ENCODE measurements at regions not wholly inside any gene's neighbourhood (a gene's known extent, or its start where the extent isn't known, plus 50 kb on each side); places are given as distances from the start of the nearest gene placed in this dataset.

- ChIA-PET CTCF (no interaction called here), POLR2A (no interaction called here)
- DNase-seq (ENCODE audit: low read depth in 1 of 2, low spot score in 1 of 2): no peak
- Histone ChIP-seq H3K4me3 (no peak overlapping the region), H3K4me2 (no peak overlapping the region), H3K4me1 (no peaks in the 10 kb centered on the region), H3K27ac (no peak overlapping the region), H3K9me3 (no peaks in the 10 kb centered on the region; the same call in 2 of the 3 replicates)
- no peak for FAIRE-seq
- 2% methylated on average over 5 of the region's 5 CpGs for WGBS (ENCODE audit: missing lambda C conversion rate)
- TF ChIP-seq NR3C1 (IDR thresholded peaks at IDR 0.05): no peak
- TF ChIP-seq, protein P1, sequence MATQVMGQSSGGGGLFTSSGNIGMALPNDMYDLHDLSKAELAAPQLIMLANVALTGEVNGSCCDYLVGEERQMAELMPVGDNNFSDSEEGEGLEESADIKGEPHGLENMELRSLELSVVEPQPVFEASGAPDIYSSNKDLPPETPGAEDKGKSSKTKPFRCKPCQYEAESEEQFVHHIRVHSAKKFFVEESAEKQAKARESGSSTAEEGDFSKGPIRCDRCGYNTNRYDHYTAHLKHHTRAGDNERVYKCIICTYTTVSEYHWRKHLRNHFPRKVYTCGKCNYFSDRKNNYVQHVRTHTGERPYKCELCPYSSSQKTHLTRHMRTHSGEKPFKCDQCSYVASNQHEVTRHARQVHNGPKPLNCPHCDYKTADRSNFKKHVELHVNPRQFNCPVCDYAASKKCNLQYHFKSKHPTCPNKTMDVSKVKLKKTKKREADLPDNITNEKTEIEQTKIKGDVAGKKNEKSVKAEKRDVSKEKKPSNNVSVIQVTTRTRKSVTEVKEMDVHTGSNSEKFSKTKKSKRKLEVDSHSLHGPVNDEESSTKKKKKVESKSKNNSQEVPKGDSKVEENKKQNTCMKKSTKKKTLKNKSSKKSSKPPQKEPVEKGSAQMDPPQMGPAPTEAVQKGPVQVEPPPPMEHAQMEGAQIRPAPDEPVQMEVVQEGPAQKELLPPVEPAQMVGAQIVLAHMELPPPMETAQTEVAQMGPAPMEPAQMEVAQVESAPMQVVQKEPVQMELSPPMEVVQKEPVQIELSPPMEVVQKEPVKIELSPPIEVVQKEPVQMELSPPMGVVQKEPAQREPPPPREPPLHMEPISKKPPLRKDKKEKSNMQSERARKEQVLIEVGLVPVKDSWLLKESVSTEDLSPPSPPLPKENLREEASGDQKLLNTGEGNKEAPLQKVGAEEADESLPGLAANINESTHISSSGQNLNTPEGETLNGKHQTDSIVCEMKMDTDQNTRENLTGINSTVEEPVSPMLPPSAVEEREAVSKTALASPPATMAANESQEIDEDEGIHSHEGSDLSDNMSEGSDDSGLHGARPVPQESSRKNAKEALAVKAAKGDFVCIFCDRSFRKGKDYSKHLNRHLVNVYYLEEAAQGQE (IDR thresholded peaks at IDR 0.05): no peak
- no peak for TF ChIP-seq ESRRA (IDR thresholded peaks at IDR 0.05; ENCODE audit: borderline replicate concordance, low read length)
- TF ChIP-seq ELK1 (IDR thresholded peaks at IDR 0.05; ENCODE audit: low read depth, low read length): no peak
- no peak for TF ChIP-seq NFE2L2 (conservative IDR thresholded peaks at IDR 0.05; ENCODE audit: low read length)
- no peak for TF ChIP-seq ZSCAN20 (CRISPR knock-in tag; IDR thresholded peaks at IDR 0.05)
- TF ChIP-seq PHF8 (IDR thresholded peaks at IDR 0.05; ENCODE audit: borderline replicate concordance, low read depth): no peak
- ATAC-seq: no peak
Measured at GRCh38 chr10:107728807-107729206, 564.3 kb upstream of the SORCS1 start.

DNA sequence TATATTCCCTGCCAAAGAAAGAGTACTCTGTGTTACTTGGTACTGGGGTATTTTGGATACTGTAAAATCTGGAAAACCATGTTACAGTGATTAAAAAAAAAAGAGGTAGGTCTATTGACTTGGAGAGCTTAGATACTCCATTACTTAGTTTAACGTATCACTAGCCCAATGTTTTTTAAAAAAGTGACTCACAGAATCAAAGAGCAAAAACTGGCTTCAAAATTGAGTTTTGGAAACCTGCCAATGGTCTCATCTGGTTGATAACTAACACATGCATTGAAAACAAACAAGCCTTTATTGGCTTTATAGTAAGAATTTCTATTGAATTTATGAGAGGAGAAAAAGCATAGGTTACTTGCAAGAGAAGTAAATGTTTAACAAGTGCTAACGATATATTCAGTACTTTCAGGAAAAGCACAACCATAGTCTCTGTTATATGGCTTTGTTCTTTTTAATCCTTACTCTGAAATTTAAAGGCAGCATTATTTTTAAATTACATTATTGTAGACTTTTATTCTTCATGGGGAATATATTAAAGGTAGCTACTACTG, 563.3 kb upstream of the SORCS1 start:
- Histone ChIP-seq H3K27ac (no peak overlapping the region), H3K9me3 (no peaks in the 10 kb centered on the region; the same call in 2 of the 3 replicates), H3K4me1 (no peaks in the 10 kb centered on the region), H3K4me2 (no peak overlapping the region), H3K4me3 (no peak overlapping the region)
- ChIA-PET POLR2A (no interaction called here), CTCF (no interaction called here)
- TF ChIP-seq, protein P2, sequence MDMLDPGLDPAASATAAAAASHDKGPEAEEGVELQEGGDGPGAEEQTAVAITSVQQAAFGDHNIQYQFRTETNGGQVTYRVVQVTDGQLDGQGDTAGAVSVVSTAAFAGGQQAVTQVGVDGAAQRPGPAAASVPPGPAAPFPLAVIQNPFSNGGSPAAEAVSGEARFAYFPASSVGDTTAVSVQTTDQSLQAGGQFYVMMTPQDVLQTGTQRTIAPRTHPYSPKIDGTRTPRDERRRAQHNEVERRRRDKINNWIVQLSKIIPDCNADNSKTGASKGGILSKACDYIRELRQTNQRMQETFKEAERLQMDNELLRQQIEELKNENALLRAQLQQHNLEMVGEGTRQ (IDR thresholded peaks at IDR 0.05): no peak
- no peak for TF ChIP-seq KDM1A (IDR thresholded peaks at IDR 0.05; ENCODE audit: low read depth)
- no peak for TF ChIP-seq GATA3 (IDR thresholded peaks at IDR 0.05; ENCODE audit: borderline replicate concordance)
- TF ChIP-seq FOXS1 (CRISPR knock-in tag; IDR thresholded peaks at IDR 0.05): no peak
- no peak for TF ChIP-seq NR3C1 (IDR thresholded peaks at IDR 0.05)
- no peak for TF ChIP-seq ZSCAN20 (CRISPR knock-in tag; IDR thresholded peaks at IDR 0.05)
- TF ChIP-seq, protein P3, sequence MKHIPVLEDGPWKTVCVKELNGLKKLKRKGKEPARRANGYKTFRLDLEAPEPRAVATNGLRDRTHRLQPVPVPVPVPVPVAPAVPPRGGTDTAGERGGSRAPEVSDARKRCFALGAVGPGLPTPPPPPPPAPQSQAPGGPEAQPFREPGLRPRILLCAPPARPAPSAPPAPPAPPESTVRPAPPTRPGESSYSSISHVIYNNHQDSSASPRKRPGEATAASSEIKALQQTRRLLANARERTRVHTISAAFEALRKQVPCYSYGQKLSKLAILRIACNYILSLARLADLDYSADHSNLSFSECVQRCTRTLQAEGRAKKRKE (CRISPR knock-in tag; IDR thresholded peaks at IDR 0.05; ENCODE audit: low read depth): no peak
- no peak for TF ChIP-seq JUN (IDR thresholded peaks at IDR 0.05)
- TF ChIP-seq HOXB5 (CRISPR knock-in tag; IDR thresholded peaks at IDR 0.05): no peak
- TF ChIP-seq SREBF2 (IDR thresholded peaks at IDR 0.05): no peak
- TF ChIP-seq RARB (CRISPR knock-in tag; IDR thresholded peaks at IDR 0.05): no peak
- TF ChIP-seq CBX8 (IDR thresholded peaks at IDR 0.05): no peak
- no peak for TF ChIP-seq ELK1 (IDR thresholded peaks at IDR 0.05; ENCODE audit: low read depth, low read length)
- TF ChIP-seq EHMT2 (IDR thresholded peaks at IDR 0.05; ENCODE audit: low read depth): no peak
- 4% methylated on average over 2 of the region's 2 CpGs for WGBS (ENCODE audit: missing lambda C conversion rate)
- FAIRE-seq (no peak), ATAC-seq (no peak), DNase-seq (ENCODE audit: low read depth in 1 of 2, low spot score in 1 of 2) (no peak)
